HG03095 (cell line): ENCODE measurements at regions not wholly inside any gene's neighbourhood (a gene's known extent, or its start where the extent isn't known, plus 50 kb on each side); places are given as distances from the start of the nearest gene placed in this dataset.
"Not testable (repeated sequence)": the region's sequence is repeated elsewhere in the genome, so short reads cannot be mapped to it uniquely, and the experiment has no call there.

Experiments
- ATAC-seq: cut with Tn5 transposase; IDR thresholded peaks from one replicate; pipeline ENCODE4 v1.9.1; 2021; ENCODE audit warnings: moderate library complexity; ENCODE audit not compliant: unreplicated experiment

GRCh38 chr6:163739408-163739725, 324.8 kb downstream of the QKI start:
- no peak for ATAC-seq

GRCh38 chr6:163738725-163739407, 324.3 kb downstream of the QKI start:
- peak; percentile 58 for ATAC-seq

GRCh38 chr6:163738304-163738703, 323.8 kb downstream of the QKI start:
- no peak for ATAC-seq

- no peak for ATAC-seq
Measured at GRCh38 chr6:163735076-163735475, 320.6 kb downstream of the QKI start.

- no peak for ATAC-seq
Measured at GRCh38 chr6:163733061-163733460, 318.5 kb downstream of the QKI start.

- no peak for ATAC-seq
Measured at GRCh38 chr6:163732479-163732878, 318.0 kb downstream of the QKI start.

GRCh38 chr6:163732014-163732351, 317.5 kb downstream of the QKI start:
- not testable (repeated sequence) for ATAC-seq

- ATAC-seq = no peak
Measured at GRCh38 chr6:163731215-163732013, 316.9 kb downstream of the QKI start.

- ATAC-seq = no peak
Measured at GRCh38 chr6:163730246-163731210, 316.0 kb downstream of the QKI start.

GRCh38 chr6:163729127-163729872, 314.8 kb downstream of the QKI start:
- no peak for ATAC-seq

GRCh38 chr6:163728442-163729126, 314.1 kb downstream of the QKI start:
- ATAC-seq = no peak

- no peak for ATAC-seq
Measured at GRCh38 chr6:163726037-163726695, 311.6 kb downstream of the QKI start.

- ATAC-seq = no peak
Measured at GRCh38 chr6:163725008-163725941, 310.8 kb downstream of the QKI start.

GRCh38 chr6:163724196-163724595, 309.7 kb downstream of the QKI start:
- ATAC-seq = no peak

GRCh38 chr6:163723759-163724158, 309.2 kb downstream of the QKI start:
- ATAC-seq = no peak

- ATAC-seq = no peak
Measured at GRCh38 chr6:163721922-163722692, 307.6 kb downstream of the QKI start.

- ATAC-seq = no peak
Measured at GRCh38 chr6:163721435-163721834, 306.9 kb downstream of the QKI start.
